Endothelial cell of umbilical vein (primary cell): ENCODE measurements at regions not wholly inside any gene's neighbourhood (a gene's known extent, or its start where the extent isn't known, plus 50 kb on each side); places are given as distances from the start of the nearest gene placed in this dataset.

Source experiments
- BruUV-seq: library from RNA; stranded (reverse); fragments of 400-500 nt; replicated peaks from 2 replicates; lab custom pipeline; 2021; lab: Mats Ljungman, UMichigan
- CTCF ChIA-PET: fragments of 300-600, 350-600 bp; sonication (Branson Sonifier 250); formaldehyde crosslinking; loops from one replicate; lab custom pipeline; 2021; ENCODE audit warnings: antibody characterized with exemption, inconsistent platforms; lab: Charles Lee
- POLR2A ChIA-PET: fragments of 300-600, 350-600 bp; sonication (Branson Sonifier 250); formaldehyde crosslinking; loops from one replicate; lab custom pipeline; 2021; ENCODE audit warnings: antibody characterized with exemption, inconsistent platforms; lab: Charles Lee
- DNase-seq: peaks from one replicate; pipeline ENCODE4 v3.0.0-alpha.2; 2011; ENCODE audit warnings: low read depth, low spot score
- FAIRE-seq: peaks from 2 replicates; lab custom pipeline; 2011; peaks lifted over from hg19 to GRCh38; lab: Jason Lieb, UNC
- H2AFZ ChIP-seq: 2 replicates; pipeline ENCODE4 v1.6.0; 2012; ENCODE audit warnings: low read depth, low read length, control low read depth, inconsistent platforms
- H3K27ac ChIP-seq: 2 replicates; pipeline ENCODE4 v1.5.1; 2011; ENCODE audit warnings: low read depth, mild to moderate bottlenecking, control low read depth, low read length, moderate library complexity; ENCODE audit not compliant: insufficient read depth
- H3K27me3 ChIP-seq, 2 experiments: 2 replicates each; pipeline versions ENCODE4 v1.6.0 to v1.6.1; 2011; ENCODE audit warnings: low read length in 2 of 2, mixed read lengths in 1 of 2; ENCODE audit not compliant: control insufficient read depth in 2 of 2, insufficient read depth in 2 of 2
- H3K36me3 ChIP-seq, 2 experiments: 2 replicates in 1 of 2; 3 replicates in 1 of 2; pipeline ENCODE4 v1.5.1; 2011; ENCODE audit warnings: low read length in 2 of 2, mild to moderate bottlenecking in 1 of 2, moderate library complexity in 1 of 2; ENCODE audit not compliant: control insufficient read depth in 2 of 2, insufficient read depth in 2 of 2; ENCODE audit errors: extremely low read depth in 1 of 2
- H3K4me1 ChIP-seq: 3 replicates; pipeline ENCODE4 v1.5.1; 2011; ENCODE audit warnings: mild to moderate bottlenecking, low read length; ENCODE audit not compliant: control insufficient read depth, insufficient read depth; ENCODE audit errors: extremely low read depth
- H3K4me2 ChIP-seq: 2 replicates; pipeline ENCODE4 v1.6.1; 2011; ENCODE audit warnings: low read length, control low read depth, mixed read lengths; ENCODE audit not compliant: insufficient read depth
- H3K4me3 ChIP-seq, 3 experiments: fragments of 200-600 bp in 1 of 3; sonication (generic), shearing (Covaris generic) in 1 of 3; replicated peaks in 1 of 3; 2 replicates each; pipeline ENCODE4 v1.5.1; 2011 to 2016; ENCODE audit warnings: control low read depth in 3 of 3, low read length in 3 of 3, mild to moderate bottlenecking in 2 of 3, inconsistent platforms in 1 of 3, low read depth in 1 of 3, moderate library complexity in 1 of 3; ENCODE audit not compliant: insufficient read depth in 1 of 3
- H3K79me2 ChIP-seq: 2 replicates; pipeline ENCODE4 v1.6.0; 2012; ENCODE audit warnings: low read length, inconsistent platforms; ENCODE audit not compliant: control insufficient read depth, insufficient read depth
- H3K9ac ChIP-seq: replicated peaks from 2 replicates; pipeline ENCODE3; 2011; ENCODE audit warnings: low read length, control low read depth; ENCODE audit not compliant: insufficient read depth; ENCODE audit errors: extremely low read depth
- H3K9me1 ChIP-seq: replicated peaks from 3 replicates; pipeline ENCODE4 v1.6.0; 2011; ENCODE audit warnings: mild to moderate bottlenecking, low read length; ENCODE audit not compliant: control insufficient read depth, insufficient read depth; ENCODE audit errors: extremely low read depth
- H3K9me3 ChIP-seq: replicated peaks from 2 replicates; pipeline ENCODE4 v1.5.1; 2012; ENCODE audit warnings: low read length, inconsistent platforms; ENCODE audit not compliant: control insufficient read depth, insufficient read depth
- H4K20me1 ChIP-seq: replicated peaks from 2 replicates; pipeline ENCODE3; 2011; ENCODE audit warnings: mild to moderate bottlenecking, low read length; ENCODE audit not compliant: control insufficient read depth, insufficient read depth; ENCODE audit errors: extremely low read depth
- CTCF ChIP-seq, 2 donors: IDR thresholded peaks; 1 replicate in 1 of 2; 2 replicates in 1 of 2; pipeline ENCODE4 v1.5.1; 2011; ENCODE audit warnings: low read length in 2 of 2, mild to moderate bottlenecking in 2 of 2, moderate library complexity in 2 of 2, control low read depth in 1 of 2, inconsistent platforms in 1 of 2, low read depth in 1 of 2; ENCODE audit not compliant: insufficient read depth in 1 of 2; ENCODE audit errors: extremely low read depth in 1 of 2
- EZH2 ChIP-seq: IDR thresholded peaks from 2 replicates; pipeline ENCODE4 v1.6.1; 2012; ENCODE audit warnings: borderline replicate concordance, low read depth, mild to moderate bottlenecking, moderate library complexity, low read length, inconsistent platforms; ENCODE audit not compliant: severe bottlenecking
- FOS ChIP-seq: IDR thresholded peaks from 2 replicates; pipeline ENCODE4 v1.6.1; 2011; ENCODE audit warnings: mild to moderate bottlenecking, low read length, moderate library complexity, borderline replicate concordance; ENCODE audit not compliant: insufficient read depth
- GATA2 ChIP-seq: IDR thresholded peaks from 2 replicates; pipeline ENCODE4 v1.7.0; 2011; ENCODE audit warnings: low read depth, mild to moderate bottlenecking, moderate library complexity, mixed read lengths, low read length; ENCODE audit not compliant: insufficient read length, insufficient read depth
- JUN ChIP-seq: IDR thresholded peaks from 2 replicates; pipeline ENCODE4 v1.6.1; 2011; ENCODE audit warnings: borderline replicate concordance, low read depth; ENCODE audit not compliant: insufficient read length, insufficient read depth
- MAX ChIP-seq: IDR thresholded peaks from 2 replicates; pipeline ENCODE4 v1.6.1; 2011; ENCODE audit not compliant: insufficient read depth, insufficient read length
- MYC ChIP-seq: IDR thresholded peaks from one replicate; pipeline ENCODE4 v1.6.1; 2011; ENCODE audit warnings: mild to moderate bottlenecking, low read depth, low read length
- POLR2A ChIP-seq: IDR thresholded peaks from 2 replicates; pipeline ENCODE4 v1.6.1; 2012; ENCODE audit warnings: low read depth, mild to moderate bottlenecking, control low read depth, low read length
- POLR2AphosphoS5 ChIP-seq: IDR thresholded peaks from 2 replicates; pipeline ENCODE4 v1.6.1; 2012; ENCODE audit warnings: low read depth, mild to moderate bottlenecking, control low read depth, low read length, moderate library complexity; ENCODE audit not compliant: insufficient read depth
- dilution Hi-C: fragments of 300-500 bp; cut with MboI; formaldehyde crosslinking; loops from one replicate; pipeline ENCODE4 v1.15.0; 2019; ENCODE audit warnings: low sequenced_read_pairs; ENCODE audit not compliant: extremely low pct_ligation_motif_present
- intact Hi-C: fragments of 100-400 bp; cut with micrococcal nuclease; formaldehyde crosslinking; loops from one replicate; pipeline ENCODE4 v1.10.0; 2022

GRCh38 chr11:69884751-69885150, 65.5 kb upstream of the FGF3 start:
- no peaks in the 10 kb centered on the region for H3K4me1 ChIP-seq
- no peaks in the 10 kb centered on the region for H3K36me3 ChIP-seq
- H4K20me1 ChIP-seq, result no peaks in the 10 kb centered on the region
- peaks cover 3 to 4% of the 10 kb centered on the region in 2 experiments for H3K27me3 ChIP-seq
- no peaks in the 10 kb centered on the region for H3K9me3 ChIP-seq
- POLR2A ChIA-PET, result no interaction called here
- no peak for TF ChIP-seq MYC
- TF ChIP-seq FOS, result no peak
- no peak for TF ChIP-seq EZH2
- TF ChIP-seq CTCF (IDR thresholded peaks at IDR 0.05; ENCODE audit: extremely low read depth in 1 of 2, insufficient read depth in 1 of 2, low read depth in 1 of 2, low read length in 2 of 2), result no peak
- no peak for TF ChIP-seq GATA2
- no peak overlapping the region for H3K4me2 ChIP-seq
- H3K79me2 ChIP-seq, result no peaks in the 10 kb centered on the region
- no peak overlapping the region for H2AFZ ChIP-seq
- no TSS peak for BruUV-seq
- CTCF ChIA-PET, result no interaction called here
- FAIRE-seq (no peak), DNase-seq (no peak)
- H3K27ac ChIP-seq, result no peak overlapping the region
- no peaks in the 10 kb centered on the region for H3K9me1 ChIP-seq
- dilution Hi-C loops (no loop called here), intact Hi-C loops (loop anchor here (5.0 kb wide), 1 partner anchor 182 kb away; the partner anchor contains the start of gene FGF19)
- no peak overlapping the region for H3K9ac ChIP-seq
- H3K4me3 ChIP-seq, result no peak overlapping the region

- Histone ChIP-seq H3K27ac (no peak overlapping the region), H3K27me3 (peaks cover 23 to 25% of the 10 kb centered on the region in 2 experiments), H2AFZ (no peak overlapping the region), H3K9me1 (no peaks in the 10 kb centered on the region), H3K4me2 (no peak overlapping the region), H3K4me3 (no peak overlapping the region), H3K79me2 (no peaks in the 10 kb centered on the region), H4K20me1 (no peaks in the 10 kb centered on the region), H3K9me3 (no peaks in the 10 kb centered on the region), H3K36me3 (no peaks in the 10 kb centered on the region), H3K4me1 (no peaks in the 10 kb centered on the region), H3K9ac (no peak overlapping the region)
- TF ChIP-seq JUN (no peak), CTCF (IDR thresholded peaks at IDR 0.05; ENCODE audit: extremely low read depth in 1 of 2, insufficient read depth in 1 of 2, low read depth in 1 of 2, low read length in 2 of 2) (no peak), GATA2 (no peak), MAX (no peak), POLR2AphosphoS5 (no peak), POLR2A (no peak), EZH2 (no peak), MYC (no peak), FOS (no peak)
- dilution Hi-C loops (no loop called here), intact Hi-C loops (loop anchor here (5.0 kb wide), 1 partner anchor 185 kb away; the partner anchor contains the start of gene FGF19)
- CTCF ChIA-PET, result interaction anchor here (0.6 to 1.2 kb wide), 4 partner anchors 14 to 203 kb away, joined by 3 to 4 read pairs (median 4); no protein-coding TSS in a partner anchor
- FAIRE-seq (no peak), DNase-seq (no peak)
- POLR2A ChIA-PET, result no interaction called here
- no TSS peak for BruUV-seq
Observed at GRCh38 chr11:69887330-69887729, 68.1 kb upstream of the FGF3 start.
